ENCODE measurements at regions not wholly inside any gene's neighbourhood (a gene's known extent, or its start where the extent isn't known, plus 50 kb on each side); places are given as distances from the start of the nearest gene placed in this dataset.

DNA sequence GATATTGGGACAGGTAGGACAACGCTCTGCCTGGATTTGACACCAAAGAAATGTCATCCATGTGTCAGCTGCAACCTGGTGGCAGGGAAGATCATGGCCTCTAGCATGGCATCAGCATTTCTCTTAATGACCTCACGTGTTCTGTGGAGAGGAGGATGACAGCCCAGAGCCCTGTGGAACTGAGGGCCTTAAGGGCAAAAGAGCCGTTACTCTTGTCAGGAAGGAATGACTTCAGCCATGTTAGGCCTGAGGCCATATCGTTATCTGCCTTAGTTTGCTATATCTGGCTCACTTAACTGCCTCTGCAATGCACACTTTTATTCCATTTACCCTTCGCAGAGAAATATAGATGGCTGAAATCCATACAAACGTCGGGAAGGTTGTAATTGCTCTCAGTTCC, 83.2 kb upstream of the PBX1 start:
- TF ChIP-seq POLR2AphosphoS5 (IDR thresholded peaks at IDR 0.05) (no peak), EP300 (IDR thresholded peaks at IDR 0.05) (no peak), CTCF (IDR thresholded peaks at IDR 0.05) (no peak), POLR2A (IDR thresholded peaks at IDR 0.05; ENCODE audit: low read depth) (no peak)
- Histone ChIP-seq H3K27me3 (no peaks in the 10 kb centered on the region), H3K4me1 (peaks cover 0 to 3% (median 0%) of the 10 kb centered on the region in 4 donors), H3K27ac (replicated peaks in 1 of 4) (no peak overlapping the region), H3K36me3 (no peaks in the 10 kb centered on the region), H3K4me3 (no peak overlapping the region), H3K9me3 (no peaks in the 10 kb centered on the region)
- intact Hi-C loops (cut with DNase I) = no loop called here
- no peak for DNase-seq (ENCODE audit: extremely low spot score)
- WGBS = 91% methylated on average over 7 of the region's 7 CpGs

DNA sequence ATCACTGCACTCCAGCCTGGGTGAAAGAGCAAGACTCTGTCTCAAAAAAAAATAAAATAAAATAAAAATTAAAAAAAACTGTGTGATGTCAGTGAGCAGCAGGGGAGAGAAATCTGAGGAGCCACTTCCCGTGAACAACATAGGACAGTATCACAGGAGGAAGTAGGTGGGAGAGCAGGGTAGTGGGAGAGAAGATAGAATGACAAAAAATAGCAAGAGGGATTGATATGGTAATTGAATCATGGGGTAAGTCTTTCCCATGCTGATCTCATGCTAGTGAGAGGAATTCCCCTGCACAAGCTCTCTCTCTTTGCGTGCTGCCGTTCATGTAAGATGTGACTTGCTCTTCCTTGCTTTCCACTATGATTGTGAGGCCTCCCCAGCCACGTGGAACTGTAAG, 81.6 kb upstream of the PBX1 start:
- TF ChIP-seq EP300 (IDR thresholded peaks at IDR 0.05) (no peak), POLR2A (IDR thresholded peaks at IDR 0.05; ENCODE audit: low read depth) (no peak), POLR2AphosphoS5 (IDR thresholded peaks at IDR 0.05) (no peak), CTCF (IDR thresholded peaks at IDR 0.05) (no peak)
- intact Hi-C loops (cut with DNase I) = no loop called here
- no peak for DNase-seq (ENCODE audit: extremely low spot score)
- H3K27me3 ChIP-seq = no peaks in the 10 kb centered on the region
- H3K4me3 ChIP-seq = no peak overlapping the region
- no peaks in the 10 kb centered on the region for H3K36me3 ChIP-seq
- WGBS = 87% methylated on average over 4 of the region's 4 CpGs
- H3K9me3 ChIP-seq = no peaks in the 10 kb centered on the region
- no peaks in the 10 kb centered on the region for H3K4me1 ChIP-seq
- no peak overlapping the region for H3K27ac ChIP-seq (replicated peaks in 1 of 4)

DNA sequence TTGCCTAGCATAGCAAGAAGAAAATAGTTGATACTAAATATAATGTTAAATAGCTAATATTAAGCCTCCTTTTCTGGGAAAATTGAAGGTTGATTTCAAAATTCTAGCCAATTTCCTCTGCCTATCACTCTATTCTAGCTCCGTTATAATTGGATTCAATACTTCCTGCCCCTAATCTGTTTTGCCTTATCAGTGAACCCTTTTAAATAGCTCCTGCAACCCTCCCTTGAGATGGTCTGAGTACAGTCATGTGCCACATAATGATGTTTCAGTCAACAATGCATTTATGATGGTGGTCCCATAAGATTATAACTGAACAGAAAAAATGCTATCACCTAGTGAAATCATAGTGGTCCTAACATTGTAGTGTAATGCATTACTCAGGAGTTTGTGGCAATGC, 79.7 kb upstream of the PBX1 start:
- DNase-seq (ENCODE audit: extremely low spot score) = no peak
- Histone ChIP-seq H3K27ac (replicated peaks in 1 of 4) (no peak overlapping the region), H3K9me3 (no peaks in the 10 kb centered on the region), H3K27me3 (no peaks in the 10 kb centered on the region), H3K36me3 (no peaks in the 10 kb centered on the region), H3K4me1 (no peaks in the 10 kb centered on the region), H3K4me3 (no peak overlapping the region)
- TF ChIP-seq EP300 (IDR thresholded peaks at IDR 0.05) (no peak), POLR2AphosphoS5 (IDR thresholded peaks at IDR 0.05) (no peak), CTCF (IDR thresholded peaks at IDR 0.05) (no peak), POLR2A (IDR thresholded peaks at IDR 0.05; ENCODE audit: low read depth) (no peak)
- intact Hi-C loops (cut with DNase I) = no loop called here
- WGBS = 72% methylated on average over 1 of the region's 1 CpG

DNA sequence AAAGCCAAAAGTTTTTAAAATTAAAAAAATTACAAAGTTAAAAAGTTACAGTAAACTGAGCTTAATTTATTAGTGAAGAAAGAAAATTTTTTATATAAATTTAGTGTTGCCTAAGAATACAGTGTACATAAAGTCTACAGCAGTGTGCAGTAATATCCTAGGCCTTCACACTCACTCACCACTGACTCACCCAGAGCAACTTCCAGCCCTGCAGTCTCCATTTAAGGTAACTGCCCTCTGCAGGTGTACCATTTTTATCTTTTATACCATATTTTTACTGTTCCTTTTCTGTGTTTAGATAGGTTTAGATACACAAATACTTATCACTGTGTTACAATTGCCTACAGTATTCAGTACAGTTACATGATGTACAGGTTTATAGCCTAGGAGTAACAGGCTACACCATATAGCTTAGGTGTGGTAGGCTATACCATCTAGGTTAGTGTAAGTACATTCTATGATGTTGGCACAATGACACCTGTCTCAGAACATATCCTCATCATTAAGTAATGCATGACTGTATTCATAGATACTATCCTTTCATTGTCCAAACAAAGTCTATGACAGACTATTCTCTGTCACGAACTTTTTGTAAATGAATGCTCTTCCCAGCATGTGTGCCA, 78.6 kb upstream of the PBX1 start:
- Histone ChIP-seq H3K27me3 (no peaks in the 10 kb centered on the region), H3K4me3 (no peak overlapping the region), H3K27ac (replicated peaks in 1 of 4) (no peak overlapping the region), H3K36me3 (no peaks in the 10 kb centered on the region), H3K4me1 (no peaks in the 10 kb centered on the region), H3K9me3 (no peaks in the 10 kb centered on the region)
- WGBS = 100% methylated on average over 1 of the region's 1 CpG
- TF ChIP-seq CTCF (IDR thresholded peaks at IDR 0.05) (no peak), POLR2A (IDR thresholded peaks at IDR 0.05; ENCODE audit: low read depth) (no peak), POLR2AphosphoS5 (IDR thresholded peaks at IDR 0.05) (no peak), EP300 (IDR thresholded peaks at IDR 0.05) (no peak)
- intact Hi-C loops (cut with DNase I) = no loop called here
- DNase-seq (ENCODE audit: extremely low spot score) = no peak

DNA sequence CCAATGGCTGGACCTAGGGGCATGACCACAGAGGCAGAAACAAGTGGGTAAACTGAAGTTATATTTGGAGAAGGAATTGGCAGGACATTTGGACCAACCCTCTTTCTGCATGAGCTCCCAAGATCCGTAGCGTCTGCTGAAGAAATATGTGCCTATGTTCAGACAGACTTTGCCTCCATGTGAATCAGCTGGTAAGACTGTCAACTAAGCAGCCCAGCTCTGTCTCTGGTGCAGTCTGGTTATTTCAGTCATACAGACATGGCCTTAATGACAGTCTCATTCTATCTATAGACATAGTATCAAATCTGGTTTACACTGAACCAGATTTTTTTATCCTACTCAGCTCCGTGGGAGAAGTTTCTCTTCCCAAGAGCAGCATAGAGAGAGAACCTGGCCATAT, 63.1 kb upstream of the PBX1 start:
- DNase-seq (ENCODE audit: extremely low spot score) = no peak
- intact Hi-C loops (cut with DNase I) = no loop called here
- Histone ChIP-seq H3K4me3 (no peak overlapping the region), H3K4me1 (no peaks in the 10 kb centered on the region), H3K9me3 (no peaks in the 10 kb centered on the region), H3K27me3 (no peaks in the 10 kb centered on the region), H3K27ac (replicated peaks in 1 of 4) (no peak overlapping the region), H3K36me3 (no peaks in the 10 kb centered on the region)
- TF ChIP-seq POLR2A (IDR thresholded peaks at IDR 0.05; ENCODE audit: low read depth) (no peak), CTCF (IDR thresholded peaks at IDR 0.05) (no peak), EP300 (IDR thresholded peaks at IDR 0.05) (no peak), POLR2AphosphoS5 (IDR thresholded peaks at IDR 0.05) (no peak)
- 86% methylated on average over 3 of the region's 3 CpGs for WGBS
